ENCODE measurements at regions not wholly inside any gene's neighbourhood (a gene's known extent, or its start where the extent isn't known, plus 50 kb on each side); places are given as distances from the start of the nearest gene placed in this dataset.

GRCh38 chr2:44100351-44100750, 68.3 kb upstream of the PPM1B start:
- TF ChIP-seq TAF1 (IDR thresholded peaks at IDR 0.05; ENCODE audit: borderline replicate concordance, insufficient read depth, low read length) = no peak
- no peak for TF ChIP-seq REST (IDR thresholded peaks at IDR 0.05; ENCODE audit: insufficient read depth in 1 of 2, low read depth in 2 of 2, low read length in 2 of 2)
- no peak for TF ChIP-seq POLR2AphosphoS5 (IDR thresholded peaks at IDR 0.05; ENCODE audit: low read depth, low read length)
- no peak for TF ChIP-seq SIN3A (IDR thresholded peaks at IDR 0.05; ENCODE audit: borderline replicate concordance, insufficient read depth, low read length)
- no peak for TF ChIP-seq FOXP2 (optimal IDR thresholded peaks at IDR 0.05; ENCODE audit: borderline replicate concordance, extremely low read depth, extremely low read length, insufficient read depth)

All from PFSK-1 (cell line).